Anterior cingulate cortex (tissue), 58 donors: ENCODE measurements at regions not wholly inside any gene's neighbourhood (a gene's known extent, or its start where the extent isn't known, plus 50 kb on each side); places are given as distances from the start of the nearest gene placed in this dataset.
"Not testable (repeated sequence)": the region's sequence is repeated elsewhere in the genome, so short reads cannot be mapped to it uniquely, and the experiment has no call there.

Experiments used
- DNase-seq, 58 donors: peaks; one replicate each; lab custom pipeline; 2025; lab: John Stamatoyannopoulos, UW

GRCh38 chr18:60020107-60020925 lies 120.5 kb downstream of the PMAIP1 start:
- DNase-seq, result no peak

GRCh38 chr18:60019463-60019840 lies 119.7 kb downstream of the PMAIP1 start:
- no peak for DNase-seq

- no peak for DNase-seq
These were observed 119.0 kb downstream of the PMAIP1 start for GRCh38 chr18:60018618-60019462.

GRCh38 chr18:60018134-60018533 lies 118.3 kb downstream of the PMAIP1 start:
- DNase-seq, result not testable (repeated sequence)

- no peak for DNase-seq
These were observed 117.6 kb downstream of the PMAIP1 start for GRCh38 chr18:60017371-60017770.

- DNase-seq, result not testable (repeated sequence)
These were observed 116.0 kb downstream of the PMAIP1 start for GRCh38 chr18:60015826-60016225.

- DNase-seq, result not testable (repeated sequence)
These were observed 113.4 kb downstream of the PMAIP1 start for GRCh38 chr18:60013148-60013547.

GRCh38 chr18:60010984-60011383 lies 111.2 kb downstream of the PMAIP1 start:
- no peak for DNase-seq

- no peak for DNase-seq
These were observed 110.7 kb downstream of the PMAIP1 start for GRCh38 chr18:60010513-60010912.

GRCh38 chr18:60007661-60008060 lies 107.9 kb downstream of the PMAIP1 start:
- no peak for DNase-seq

GRCh38 chr18:60003610-60004185 lies 103.9 kb downstream of the PMAIP1 start:
- DNase-seq, result no peak

- DNase-seq, result peak in 10 of 58 donors; percentile 2 to 22 (median 6)
These were observed 96.7 kb downstream of the PMAIP1 start for GRCh38 chr18:59996370-59996966.

GRCh38 chr18:59994357-59994756 lies 94.6 kb downstream of the PMAIP1 start:
- no peak for DNase-seq

- no peak for DNase-seq
These were observed 93.8 kb downstream of the PMAIP1 start for GRCh38 chr18:59993560-59993959.

- no peak for DNase-seq
These were observed 90.5 kb downstream of the PMAIP1 start for GRCh38 chr18:59990121-59990823.

- peak in 25 of 58 donors; percentile 1 to 64 (median 19) for DNase-seq
These were observed 88.4 kb downstream of the PMAIP1 start for GRCh38 chr18:59988098-59988706.

- no peak for DNase-seq
These were observed 87.3 kb downstream of the PMAIP1 start for GRCh38 chr18:59987102-59987501.

GRCh38 chr18:59986139-59986538 lies 86.3 kb downstream of the PMAIP1 start:
- DNase-seq, result no peak

- DNase-seq, result no peak
These were observed 85.5 kb downstream of the PMAIP1 start for GRCh38 chr18:59985289-59985688.

- no peak for DNase-seq
These were observed 83.7 kb downstream of the PMAIP1 start for GRCh38 chr18:59983506-59983905.
